GM13977 (cell line): ENCODE measurements at regions not wholly inside any gene's neighbourhood (a gene's known extent, or its start where the extent isn't known, plus 50 kb on each side); places are given as distances from the start of the nearest gene placed in this dataset.

Experiments
- DNase-seq: peaks from one replicate; pipeline ENCODE4 v3.0.0; 2012; ENCODE audit warnings: low spot score
- in situ Hi-C: fragments of 300-500 bp; cut with MboI; formaldehyde crosslinking; loops from one replicate; pipeline ENCODE4 v1.12.0; 2022; ENCODE audit warnings: low sequenced_read_pairs, low pct_unique_long_range_greater_than_20kb, mixed read lengths, inconsistent platforms; ENCODE audit not compliant: unreplicated experiment
- TF ChIP-seq, protein P1 (sequence below): IDR thresholded peaks from 2 replicates; pipeline ENCODE4 v1.5.1; 2012; ENCODE audit warnings: mild to moderate bottlenecking, control low read depth; ENCODE audit not compliant: insufficient read depth; ENCODE audit errors: extremely low read depth, missing control alignments

DNA sequence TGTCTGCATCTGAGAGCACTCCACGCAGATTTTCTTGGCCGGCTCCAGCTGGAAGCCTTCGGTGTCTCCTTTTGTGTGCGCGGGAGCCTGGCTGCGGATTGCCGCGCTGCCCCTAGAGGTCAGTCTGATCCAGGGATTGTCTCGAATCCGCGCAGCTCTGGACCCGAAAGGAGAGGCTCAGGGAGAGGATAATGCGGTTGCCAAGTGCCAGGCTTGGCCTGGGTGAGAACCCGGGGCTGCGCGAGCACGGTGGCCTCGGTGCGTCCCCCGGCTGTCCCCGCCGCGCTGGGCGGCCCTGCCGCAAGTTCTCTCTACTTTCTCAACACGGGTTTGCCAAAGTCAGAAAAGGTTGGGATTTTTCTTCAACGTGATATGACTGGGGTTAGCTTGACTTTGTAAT, 140.9 kb downstream of the ADCYAP1R1 start:
- in situ Hi-C loops: no loop called here
- TF ChIP-seq, protein P1, sequence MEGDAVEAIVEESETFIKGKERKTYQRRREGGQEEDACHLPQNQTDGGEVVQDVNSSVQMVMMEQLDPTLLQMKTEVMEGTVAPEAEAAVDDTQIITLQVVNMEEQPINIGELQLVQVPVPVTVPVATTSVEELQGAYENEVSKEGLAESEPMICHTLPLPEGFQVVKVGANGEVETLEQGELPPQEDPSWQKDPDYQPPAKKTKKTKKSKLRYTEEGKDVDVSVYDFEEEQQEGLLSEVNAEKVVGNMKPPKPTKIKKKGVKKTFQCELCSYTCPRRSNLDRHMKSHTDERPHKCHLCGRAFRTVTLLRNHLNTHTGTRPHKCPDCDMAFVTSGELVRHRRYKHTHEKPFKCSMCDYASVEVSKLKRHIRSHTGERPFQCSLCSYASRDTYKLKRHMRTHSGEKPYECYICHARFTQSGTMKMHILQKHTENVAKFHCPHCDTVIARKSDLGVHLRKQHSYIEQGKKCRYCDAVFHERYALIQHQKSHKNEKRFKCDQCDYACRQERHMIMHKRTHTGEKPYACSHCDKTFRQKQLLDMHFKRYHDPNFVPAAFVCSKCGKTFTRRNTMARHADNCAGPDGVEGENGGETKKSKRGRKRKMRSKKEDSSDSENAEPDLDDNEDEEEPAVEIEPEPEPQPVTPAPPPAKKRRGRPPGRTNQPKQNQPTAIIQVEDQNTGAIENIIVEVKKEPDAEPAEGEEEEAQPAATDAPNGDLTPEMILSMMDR: peak; percentile 52
- DNase-seq: peak; percentile 34

DNA sequence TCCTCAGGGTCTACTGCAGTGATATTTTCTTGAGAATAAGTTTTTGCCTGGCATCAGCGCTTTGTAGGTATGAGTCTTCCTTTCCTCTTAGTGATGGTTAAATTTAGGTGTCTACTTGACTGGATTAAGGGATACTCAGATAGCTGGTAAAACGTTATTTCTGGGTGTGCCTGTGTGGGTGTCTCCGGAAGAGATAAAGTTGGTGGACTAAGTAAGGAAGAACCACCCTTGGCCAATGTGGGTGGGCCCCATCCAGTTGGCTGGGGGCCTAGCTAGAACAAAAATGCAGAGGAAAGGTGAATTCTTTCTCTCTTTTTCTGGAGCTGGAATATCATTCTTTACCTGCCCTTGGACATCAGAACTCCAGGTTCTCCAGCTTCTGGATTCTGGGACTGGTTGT, 138.8 kb downstream of the ADCYAP1R1 start:
- in situ Hi-C loops: no loop called here
- DNase-seq: no peak
- TF ChIP-seq, protein P1: no peak

DNA sequence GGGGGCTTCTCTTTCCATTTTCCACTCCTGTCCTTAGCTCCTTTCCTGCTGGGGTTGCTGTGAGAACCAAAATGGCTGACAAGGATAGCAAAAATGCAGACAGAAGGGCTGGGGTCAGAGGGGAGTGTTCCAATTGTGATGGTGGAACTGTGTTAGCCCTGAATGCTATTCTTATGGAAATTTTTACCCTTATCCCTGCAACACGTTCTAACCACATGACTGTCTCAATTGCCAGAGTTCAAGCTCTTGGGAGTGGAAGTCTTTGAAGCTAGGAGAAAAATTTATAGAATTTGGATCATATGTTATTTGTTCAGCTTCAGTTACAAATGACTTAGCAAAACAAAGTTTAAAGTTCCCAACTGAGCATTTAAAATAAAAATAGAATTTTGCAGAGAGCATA, 134.1 kb downstream of the ADCYAP1R1 start:
- DNase-seq: no peak
- in situ Hi-C loops: no loop called here
- TF ChIP-seq, protein P1: no peak

DNA sequence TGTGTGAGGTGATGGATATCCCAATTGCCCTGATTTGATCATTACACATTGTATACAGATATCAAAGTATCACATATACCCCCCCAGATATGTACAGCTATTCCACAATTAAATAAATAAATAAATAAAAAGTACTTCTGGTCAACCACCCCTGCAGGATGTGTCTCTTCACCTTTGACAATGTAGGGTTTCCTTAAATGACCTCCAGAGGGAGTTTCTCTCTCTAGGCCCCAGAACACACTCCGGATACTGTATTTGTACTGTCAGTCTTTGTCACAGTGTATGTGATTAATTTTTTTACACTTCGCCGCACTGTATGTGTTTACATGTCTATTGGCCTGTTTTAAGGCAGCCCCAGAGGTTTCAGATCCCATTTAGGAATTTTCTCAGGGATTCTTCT, 123.6 kb downstream of the ADCYAP1R1 start:
- TF ChIP-seq, protein P1: no peak
- no peak for DNase-seq
- in situ Hi-C loops: no loop called here

DNA sequence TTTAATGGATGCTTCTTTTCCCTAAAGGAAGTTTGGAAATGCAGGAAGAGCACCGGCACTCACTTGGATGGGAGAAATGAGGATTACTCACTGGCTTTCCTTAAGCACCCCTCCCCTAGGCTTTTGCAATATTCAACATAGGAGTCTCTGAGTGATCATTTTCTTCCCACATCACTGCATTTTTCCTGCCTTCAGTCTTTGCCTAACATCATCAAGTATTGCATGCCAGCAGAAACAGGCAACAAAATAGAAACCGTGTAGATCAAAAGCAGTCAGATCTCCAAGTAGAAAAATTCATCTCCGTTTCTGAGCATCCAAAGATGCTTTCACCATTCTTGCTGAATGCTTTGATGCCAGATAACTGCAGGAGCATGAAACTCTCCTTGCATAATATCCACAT, 119.9 kb downstream of the ADCYAP1R1 start:
- in situ Hi-C loops: no loop called here
- TF ChIP-seq, protein P1: no peak
- no peak for DNase-seq

DNA sequence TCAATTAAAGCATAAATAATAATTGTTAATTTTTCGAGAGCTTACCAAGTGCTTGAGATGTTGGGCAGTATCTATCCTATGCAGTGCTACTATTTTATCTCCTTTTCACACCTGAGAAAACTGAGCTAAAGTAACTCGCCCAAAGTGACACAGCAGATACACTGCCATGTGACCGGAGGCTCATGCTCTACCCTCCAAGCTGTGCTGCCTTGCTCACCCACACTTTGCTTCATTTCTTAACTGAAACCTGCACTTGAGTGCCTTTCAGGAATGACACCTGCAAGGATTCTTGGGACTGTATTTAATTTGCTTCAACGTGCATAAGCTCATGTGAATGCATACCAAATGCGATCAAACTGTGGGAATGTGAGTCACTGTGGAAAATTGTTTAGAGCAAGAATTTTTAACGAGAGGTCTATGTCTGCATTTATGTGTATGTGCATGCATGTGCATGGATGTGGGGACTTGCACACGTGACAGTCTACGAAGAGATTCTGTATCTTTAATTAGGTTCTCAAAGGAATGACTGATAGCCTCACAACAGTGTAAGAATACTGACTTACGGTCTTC, 119.2 kb downstream of the ADCYAP1R1 start:
- no peak for DNase-seq
- TF ChIP-seq, protein P1: no peak

More for the DNA sequence above, 119.2 kb downstream of the ADCYAP1R1 start:
- in situ Hi-C loops: no loop called here
